HS-27A (cell line): ENCODE measurements at regions not wholly inside any gene's neighbourhood (a gene's known extent, or its start where the extent isn't known, plus 50 kb on each side); places are given as distances from the start of the nearest gene placed in this dataset.
A peak's percentile ranks its signal among the peaks of the same experiment; 100 is the strongest.

Experiments used
- DNase-seq: peaks from one replicate; pipeline ENCODE4 v3.0.0-alpha.2; 2012; ENCODE audit warnings: low read depth, missing footprints

- no peak for DNase-seq
Measured at GRCh38 chr6:71481011-71481410, 192.4 kb downstream of the OGFRL1 start.

DNA sequence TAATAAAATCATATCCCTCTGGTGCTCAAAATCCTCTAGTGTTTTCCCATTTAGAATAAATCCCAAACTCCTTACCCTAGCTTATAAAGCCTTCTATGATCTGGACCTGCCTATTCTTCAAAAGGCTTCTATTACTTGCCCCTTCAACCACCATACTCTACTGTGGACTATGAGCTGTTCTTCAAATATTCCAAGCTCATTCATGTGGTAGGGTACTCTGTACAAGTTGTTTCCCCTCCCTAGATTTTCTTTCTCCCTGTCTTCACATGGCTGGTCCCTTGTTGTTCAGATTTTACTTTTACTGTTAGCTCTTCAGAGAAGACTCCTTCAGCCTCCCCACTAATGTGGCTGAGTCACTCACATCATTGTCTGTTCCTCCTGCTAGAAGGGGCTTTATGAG lies 193.2 kb downstream of the OGFRL1 start:
- no peak for DNase-seq

DNA sequence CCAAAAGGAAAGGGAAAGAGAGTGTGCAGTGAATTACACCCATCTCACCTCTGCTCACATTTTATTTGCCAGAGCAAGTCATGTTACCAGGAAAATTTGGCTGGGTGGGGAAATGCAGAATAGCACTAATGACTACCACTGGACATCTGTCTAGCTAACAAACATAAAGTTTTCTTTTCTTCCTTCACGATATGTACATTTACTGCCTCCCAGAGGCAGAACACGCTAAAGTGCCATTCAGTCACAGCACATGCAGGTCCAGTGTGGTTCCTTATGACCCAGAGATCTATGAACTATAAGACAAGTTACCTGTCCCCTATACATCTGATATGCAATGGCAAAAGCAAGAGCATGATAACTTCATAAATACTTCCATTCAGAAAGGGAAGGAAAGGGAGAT lies 194.1 kb downstream of the OGFRL1 start:
- no peak for DNase-seq

DNA sequence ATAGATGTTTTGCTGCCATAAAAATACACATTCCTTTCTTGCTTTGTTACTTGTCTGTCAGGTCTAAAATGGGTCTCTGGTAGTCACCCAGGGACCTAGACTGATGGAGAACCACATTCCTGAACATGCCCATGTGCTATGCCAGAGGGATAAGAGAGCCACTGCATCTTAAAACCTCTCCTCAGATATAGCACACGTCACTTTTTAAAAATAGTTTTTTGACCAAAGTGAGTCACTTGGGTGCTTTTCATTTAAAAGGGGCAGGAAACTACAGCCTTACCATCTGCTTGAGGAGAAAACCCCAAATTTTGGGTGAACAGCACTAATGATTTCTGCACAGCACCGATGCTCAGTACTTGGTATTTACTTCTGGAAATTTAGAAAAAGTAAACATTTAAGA lies 197.8 kb downstream of the OGFRL1 start:
- no peak for DNase-seq

GRCh38 chr6:71488186-71488585 lies 199.6 kb downstream of the OGFRL1 start:
- no peak for DNase-seq

DNA sequence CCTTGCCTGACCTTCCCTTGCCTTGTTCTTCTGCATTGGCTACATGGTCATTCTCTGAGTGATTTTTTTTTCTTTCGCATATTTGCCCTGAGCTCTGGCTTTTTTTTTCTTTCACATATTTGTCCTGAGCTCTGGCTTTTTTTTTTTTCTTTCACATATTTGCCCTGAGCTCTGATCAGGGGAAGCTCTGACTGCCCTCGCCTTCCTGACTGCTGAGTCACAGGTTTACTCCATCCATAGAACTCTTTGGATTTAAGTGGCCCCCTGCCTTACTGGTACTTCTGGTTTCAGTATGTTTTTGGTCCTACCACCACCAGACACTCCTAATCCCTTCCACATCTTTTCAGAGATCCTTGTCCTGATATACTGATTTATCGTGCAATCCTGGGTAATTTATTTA lies 201.1 kb downstream of the OGFRL1 start:
- DNase-seq, result peak; percentile 60

DNA sequence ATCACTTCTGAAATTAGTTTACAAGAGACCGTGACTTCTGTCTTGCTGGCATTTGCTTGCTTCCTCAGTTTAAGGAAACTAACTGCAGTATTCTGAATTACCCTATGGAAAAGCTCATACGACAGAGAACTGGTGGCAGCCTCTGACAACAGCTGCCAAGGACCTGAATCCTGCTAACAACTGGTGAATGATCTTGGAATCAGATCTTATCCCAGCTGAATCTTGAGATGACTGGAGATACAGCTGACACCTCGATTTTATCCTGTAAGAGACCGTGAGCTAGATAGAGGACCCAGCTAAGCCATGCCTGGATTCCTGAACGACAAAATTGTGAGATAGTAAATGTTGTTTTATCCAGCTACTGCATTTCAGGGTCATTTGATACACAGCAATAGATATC lies 202.3 kb downstream of the OGFRL1 start:
- no peak for DNase-seq

- DNase-seq, result no peak
Measured at GRCh38 chr6:71491844-71492243, 203.2 kb downstream of the OGFRL1 start.

- no peak for DNase-seq
Measured at GRCh38 chr6:71492668-71493067, 204.1 kb downstream of the OGFRL1 start.

GRCh38 chr6:71496018-71496721 lies 207.6 kb downstream of the OGFRL1 start:
- DNase-seq, result no peak

- DNase-seq, result no peak
Measured at GRCh38 chr6:71496722-71497033, 208.1 kb downstream of the OGFRL1 start.

DNA sequence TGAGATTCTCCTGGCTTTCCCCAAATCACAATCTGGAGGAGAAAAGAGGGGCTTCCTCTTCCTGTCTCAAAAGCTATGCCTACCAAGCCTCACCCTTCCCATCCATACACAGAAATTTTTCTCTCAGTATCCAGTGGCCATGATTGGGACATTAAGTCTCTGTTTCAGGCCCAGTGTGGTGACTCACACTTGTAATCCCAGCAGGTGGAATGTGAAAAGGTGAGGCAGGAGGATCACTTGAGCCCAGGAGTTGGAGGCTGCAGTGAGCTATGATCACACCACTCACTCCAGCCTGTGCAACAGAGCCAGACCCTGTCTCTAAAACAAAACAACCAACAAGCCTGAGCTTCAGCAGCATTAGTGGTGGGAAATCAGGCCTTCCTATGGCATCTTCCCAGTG lies 210.0 kb downstream of the OGFRL1 start:
- DNase-seq, result no peak

DNA sequence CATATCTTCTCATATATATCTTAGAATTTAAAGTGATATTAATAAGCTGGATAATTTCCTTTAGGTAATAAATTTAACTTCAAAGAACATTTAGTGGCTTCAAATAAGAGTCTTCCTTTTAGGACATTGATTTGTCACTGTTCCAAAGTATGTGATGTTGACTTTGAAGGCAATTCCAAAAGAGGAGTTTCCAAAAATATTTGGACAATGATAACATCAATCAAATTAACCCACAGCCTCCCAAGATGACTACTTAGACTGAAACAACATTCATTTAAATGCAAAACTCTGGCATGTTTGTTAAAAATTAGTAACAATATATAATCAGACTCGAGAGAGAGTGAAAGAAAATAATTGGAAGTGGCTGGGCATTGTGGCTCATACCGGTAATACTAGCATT lies 211.1 kb downstream of the OGFRL1 start:
- DNase-seq, result no peak

DNA sequence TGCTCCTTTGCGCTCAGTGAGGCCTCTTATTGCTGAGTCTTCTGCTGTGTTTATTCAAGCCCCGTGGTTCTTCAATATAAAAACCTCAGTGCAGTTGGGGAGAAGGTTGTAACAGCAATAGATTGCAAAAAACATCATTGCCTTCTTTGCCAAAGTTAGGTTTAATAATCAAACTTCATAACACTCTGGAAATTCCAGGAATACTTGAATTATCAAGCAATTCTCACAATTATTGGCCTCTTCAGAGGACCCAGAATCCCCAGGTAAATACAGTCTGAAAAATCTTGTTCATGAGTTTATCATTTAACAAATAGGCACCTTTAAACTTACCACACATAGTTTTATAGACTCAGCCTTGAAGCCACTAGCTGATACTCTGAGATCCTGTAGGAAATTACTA lies 213.6 kb downstream of the OGFRL1 start:
- no peak for DNase-seq

- DNase-seq, result no peak
Measured at GRCh38 chr6:71502956-71503355, 214.3 kb downstream of the OGFRL1 start.

DNA sequence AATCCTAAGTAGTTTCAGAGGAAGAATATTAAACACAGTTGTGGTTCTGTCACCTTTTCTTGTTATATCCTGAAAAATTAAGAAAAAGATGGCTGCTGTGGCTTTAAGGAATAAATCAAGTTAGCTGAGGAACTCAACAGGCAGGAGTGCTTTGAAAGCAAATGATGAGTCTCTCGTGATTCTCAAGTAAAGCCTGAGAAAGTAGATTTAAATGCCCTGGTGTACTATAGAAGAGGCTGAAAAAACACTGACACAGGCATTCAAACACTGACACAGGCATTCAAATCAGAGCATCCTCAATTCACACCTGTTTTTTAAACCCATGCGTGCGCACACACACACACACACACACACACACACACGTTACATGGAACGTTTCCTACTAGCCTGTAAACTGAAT lies 218.6 kb downstream of the OGFRL1 start:
- no peak for DNase-seq

GRCh38 chr6:71509191-71510005 lies 220.8 kb downstream of the OGFRL1 start:
- no peak for DNase-seq

- peak; percentile 38 for DNase-seq
Measured at GRCh38 chr6:71510057-71510713, 221.6 kb downstream of the OGFRL1 start.

- DNase-seq, result no peak
Measured at GRCh38 chr6:71510856-71511255, 222.2 kb downstream of the OGFRL1 start.

GRCh38 chr6:71512256-71512655 lies 223.6 kb downstream of the OGFRL1 start:
- no peak for DNase-seq

DNA sequence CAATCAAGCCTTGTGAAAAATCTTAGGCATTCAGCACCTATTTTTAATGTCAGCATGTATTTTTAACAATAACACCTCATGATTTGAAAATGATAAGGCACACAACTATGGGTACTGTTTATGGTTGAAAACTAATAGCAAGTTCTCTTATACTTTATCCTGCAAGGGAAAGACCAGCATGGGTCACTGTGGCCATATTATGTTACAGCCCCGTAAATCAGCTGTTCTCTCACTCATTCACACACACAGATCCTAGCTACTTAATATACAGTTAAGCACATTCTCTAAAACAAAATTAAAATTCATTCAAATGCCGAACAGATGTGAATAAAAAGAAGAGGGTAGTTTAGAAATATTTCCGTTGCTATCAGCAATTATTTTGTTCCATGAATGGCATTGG lies 224.4 kb downstream of the OGFRL1 start:
- DNase-seq, result no peak

- no peak for DNase-seq
Measured at GRCh38 chr6:71523548-71523947, 234.9 kb downstream of the OGFRL1 start.

GRCh38 chr6:71524201-71524600 lies 235.6 kb downstream of the OGFRL1 start:
- no peak for DNase-seq
